ENCODE measurements at regions not wholly inside any gene's neighbourhood (a gene's known extent, or its start where the extent isn't known, plus 50 kb on each side); places are given as distances from the start of the nearest gene placed in this dataset.

DNA sequence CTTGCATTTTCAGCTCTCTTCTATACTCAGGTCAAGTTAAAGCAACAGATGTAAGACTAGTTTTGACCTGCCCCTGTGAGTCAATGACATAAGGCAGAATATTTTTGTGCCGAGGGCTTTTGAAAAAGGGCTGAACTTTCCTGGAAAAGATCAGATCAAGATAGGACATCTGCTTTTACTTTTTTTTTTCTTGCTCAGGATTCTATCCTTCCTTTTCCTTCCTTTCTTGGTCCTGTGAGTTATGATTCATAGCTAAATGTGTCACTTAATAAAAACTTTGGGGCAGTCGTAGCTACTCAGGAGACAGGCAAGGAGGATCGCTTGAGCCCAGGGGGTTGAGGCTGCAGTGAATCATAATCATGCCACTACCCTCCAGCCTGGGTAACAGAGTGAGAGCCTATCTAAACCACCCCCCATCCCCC, 84.3 kb upstream of the BRINP1 start:
- H3K27ac ChIP-seq = no peak overlapping the region
- WGBS, 4 donors = 23 to 43% (median 29%) methylated on average over 3 of the region's 3 CpGs
- H3K27me3 ChIP-seq = no peaks in the 10 kb centered on the region
- intact Hi-C loops (cut with DNase I) = no loop called here
- H3K4me3 ChIP-seq = no peak overlapping the region
- peak in 4 of 7 donors; percentile 1 to 32 (median 22) for DNase-seq
- no peaks in the 10 kb centered on the region for H3K36me3 ChIP-seq (replicated peaks in 1 of 2)
- no peak for TF ChIP-seq POLR2A (IDR thresholded peaks at IDR 0.05)
- TF ChIP-seq, protein P1, sequence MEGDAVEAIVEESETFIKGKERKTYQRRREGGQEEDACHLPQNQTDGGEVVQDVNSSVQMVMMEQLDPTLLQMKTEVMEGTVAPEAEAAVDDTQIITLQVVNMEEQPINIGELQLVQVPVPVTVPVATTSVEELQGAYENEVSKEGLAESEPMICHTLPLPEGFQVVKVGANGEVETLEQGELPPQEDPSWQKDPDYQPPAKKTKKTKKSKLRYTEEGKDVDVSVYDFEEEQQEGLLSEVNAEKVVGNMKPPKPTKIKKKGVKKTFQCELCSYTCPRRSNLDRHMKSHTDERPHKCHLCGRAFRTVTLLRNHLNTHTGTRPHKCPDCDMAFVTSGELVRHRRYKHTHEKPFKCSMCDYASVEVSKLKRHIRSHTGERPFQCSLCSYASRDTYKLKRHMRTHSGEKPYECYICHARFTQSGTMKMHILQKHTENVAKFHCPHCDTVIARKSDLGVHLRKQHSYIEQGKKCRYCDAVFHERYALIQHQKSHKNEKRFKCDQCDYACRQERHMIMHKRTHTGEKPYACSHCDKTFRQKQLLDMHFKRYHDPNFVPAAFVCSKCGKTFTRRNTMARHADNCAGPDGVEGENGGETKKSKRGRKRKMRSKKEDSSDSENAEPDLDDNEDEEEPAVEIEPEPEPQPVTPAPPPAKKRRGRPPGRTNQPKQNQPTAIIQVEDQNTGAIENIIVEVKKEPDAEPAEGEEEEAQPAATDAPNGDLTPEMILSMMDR (IDR thresholded peaks at IDR 0.05) = no peak
- no peaks in the 10 kb centered on the region for H3K4me1 ChIP-seq (replicated peaks in 1 of 2)
- no peaks in the 10 kb centered on the region for H3K9me3 ChIP-seq (replicated peaks in 1 of 3)

DNA sequence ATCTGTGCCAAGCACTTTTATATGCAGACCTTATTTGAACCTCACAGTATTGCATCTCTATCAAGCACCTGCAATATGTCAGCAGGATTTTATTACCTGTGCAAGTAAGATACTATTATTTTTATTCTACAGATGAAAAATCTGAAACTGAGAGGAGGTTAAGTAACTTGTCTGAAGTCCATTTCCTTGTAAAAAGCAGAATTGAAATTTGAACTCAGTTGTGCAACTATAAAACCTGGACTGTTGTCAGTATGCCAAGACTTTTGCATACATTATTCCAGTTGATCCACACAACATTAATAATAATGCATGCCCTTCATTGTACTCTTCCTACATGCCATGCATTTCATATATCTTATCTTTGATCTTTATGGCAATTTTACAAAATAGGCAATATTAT, 82.2 kb upstream of the BRINP1 start:
- no peak for TF ChIP-seq POLR2A (IDR thresholded peaks at IDR 0.05)
- TF ChIP-seq, protein P1 (IDR thresholded peaks at IDR 0.05) = no peak
- Histone ChIP-seq H3K9me3 (replicated peaks in 1 of 3) (no peaks in the 10 kb centered on the region), H3K4me3 (no peak overlapping the region), H3K27ac (no peak overlapping the region), H3K36me3 (replicated peaks in 1 of 2) (no peaks in the 10 kb centered on the region), H3K27me3 (no peaks in the 10 kb centered on the region), H3K4me1 (replicated peaks in 1 of 2) (no peaks in the 10 kb centered on the region)
- DNase-seq = no peak
- intact Hi-C loops (cut with DNase I) = no loop called here

DNA sequence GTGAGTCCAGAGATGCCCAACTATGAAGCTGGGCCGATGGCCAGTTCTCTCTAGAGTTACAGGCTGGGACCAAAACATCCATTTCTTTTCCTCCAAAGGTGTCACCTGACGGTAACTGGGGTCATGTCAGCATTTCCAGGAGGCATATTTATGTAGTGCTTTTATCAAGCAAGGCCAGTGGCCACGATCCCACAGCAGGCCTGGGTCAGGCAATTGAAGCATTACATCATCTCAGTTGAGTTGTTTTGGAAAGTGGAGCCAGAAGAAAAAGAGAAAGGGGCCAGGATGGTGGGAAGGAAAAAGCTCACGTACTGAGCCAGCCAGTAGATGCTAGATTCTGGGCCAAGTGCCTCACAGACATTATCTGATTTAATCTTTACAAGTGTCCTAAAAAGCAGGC, 73.9 kb upstream of the BRINP1 start:
- Histone ChIP-seq H3K9me3 (replicated peaks in 1 of 3) (no peaks in the 10 kb centered on the region), H3K27me3 (no peaks in the 10 kb centered on the region), H3K4me3 (no peak overlapping the region), H3K36me3 (replicated peaks in 1 of 2) (no peaks in the 10 kb centered on the region), H3K4me1 (replicated peaks in 1 of 2) (no peaks in the 10 kb centered on the region), H3K27ac (no peak overlapping the region)
- intact Hi-C loops (cut with DNase I) = no loop called here
- no peak for DNase-seq
- 38 to 60% (median 53%) methylated on average over 4 of the region's 4 CpGs for WGBS, 4 donors
- TF ChIP-seq, protein P1 (IDR thresholded peaks at IDR 0.05) = no peak
- TF ChIP-seq POLR2A (IDR thresholded peaks at IDR 0.05) = no peak

DNA sequence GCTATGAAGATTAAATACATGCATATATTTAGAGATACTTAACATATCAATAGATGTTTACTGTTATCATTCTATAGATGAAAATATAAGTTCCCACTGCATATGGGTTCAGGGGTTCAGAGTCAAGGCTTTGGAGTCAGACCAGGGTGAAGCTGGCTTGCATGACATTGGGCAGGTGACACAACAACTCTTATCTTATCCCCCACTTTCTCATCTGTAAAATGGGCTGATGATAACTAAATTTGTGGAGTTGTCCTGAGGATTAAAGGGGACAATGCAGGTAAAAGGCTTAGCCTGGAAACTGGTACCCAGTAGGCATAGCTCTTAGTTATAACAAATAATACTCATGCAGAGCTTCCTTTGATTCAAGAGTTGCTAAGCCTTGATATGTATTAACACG, 72.6 kb upstream of the BRINP1 start:
- Histone ChIP-seq H3K4me3 (no peak overlapping the region), H3K36me3 (replicated peaks in 1 of 2) (no peaks in the 10 kb centered on the region), H3K27ac (no peak overlapping the region), H3K4me1 (replicated peaks in 1 of 2) (no peaks in the 10 kb centered on the region), H3K27me3 (no peaks in the 10 kb centered on the region), H3K9me3 (replicated peaks in 1 of 3) (no peaks in the 10 kb centered on the region)
- intact Hi-C loops (cut with DNase I) = no loop called here
- TF ChIP-seq, protein P1 (IDR thresholded peaks at IDR 0.05) = no peak
- TF ChIP-seq POLR2A (IDR thresholded peaks at IDR 0.05) = no peak
- no peak for DNase-seq
- 74 to 92% (median 83%) methylated on average over 1 of the region's 1 CpG for WGBS, 4 donors
